ENCODE measurements at regions not wholly inside any gene's neighbourhood (a gene's known extent, or its start where the extent isn't known, plus 50 kb on each side); places are given as distances from the start of the nearest gene placed in this dataset.
A peak's percentile ranks its signal among the peaks of the same experiment; 100 is the strongest.

GRCh38 chr20:50455656-50456451 is 54.3 kb upstream of the PTPN1 start:
- TF ChIP-seq CTCF (IDR thresholded peaks at IDR 0.05; ENCODE audit: control insufficient read depth, insufficient read depth, low read depth, low read length, missing control alignments) = no peak
- no peak for DNase-seq (ENCODE audit: low read depth)
- no peak overlapping the region for H3K4me3 ChIP-seq (ENCODE audit: control insufficient read depth, low read depth, low read length)

- no peak for DNase-seq (ENCODE audit: low read depth)
- TF ChIP-seq CTCF (IDR thresholded peaks at IDR 0.05; ENCODE audit: control insufficient read depth, insufficient read depth, low read depth, low read length, missing control alignments) = peak; percentile 24
- no peak overlapping the region for H3K4me3 ChIP-seq (ENCODE audit: control insufficient read depth, low read depth, low read length)
Measured at GRCh38 chr20:50456452-50457324, 53.5 kb upstream of the PTPN1 start.

GRCh38 chr20:50459124-50459918 is 50.9 kb upstream of the PTPN1 start:
- no peak for DNase-seq (ENCODE audit: low read depth)
- H3K4me3 ChIP-seq (ENCODE audit: control insufficient read depth, low read depth, low read length) = no peak overlapping the region
- no peak for TF ChIP-seq CTCF (IDR thresholded peaks at IDR 0.05; ENCODE audit: control insufficient read depth, insufficient read depth, low read depth, low read length, missing control alignments)

- DNase-seq (ENCODE audit: low read depth) = no peak
- no peak overlapping the region for H3K4me3 ChIP-seq (ENCODE audit: control insufficient read depth, low read depth, low read length)
- TF ChIP-seq CTCF (IDR thresholded peaks at IDR 0.05; ENCODE audit: control insufficient read depth, insufficient read depth, low read depth, low read length, missing control alignments) = no peak
Measured at GRCh38 chr20:50460115-50460607, 50.0 kb upstream of the PTPN1 start.
